ENCODE measurements at regions not wholly inside any gene's neighbourhood (a gene's known extent, or its start where the extent isn't known, plus 50 kb on each side); places are given as distances from the start of the nearest gene placed in this dataset.

DNA sequence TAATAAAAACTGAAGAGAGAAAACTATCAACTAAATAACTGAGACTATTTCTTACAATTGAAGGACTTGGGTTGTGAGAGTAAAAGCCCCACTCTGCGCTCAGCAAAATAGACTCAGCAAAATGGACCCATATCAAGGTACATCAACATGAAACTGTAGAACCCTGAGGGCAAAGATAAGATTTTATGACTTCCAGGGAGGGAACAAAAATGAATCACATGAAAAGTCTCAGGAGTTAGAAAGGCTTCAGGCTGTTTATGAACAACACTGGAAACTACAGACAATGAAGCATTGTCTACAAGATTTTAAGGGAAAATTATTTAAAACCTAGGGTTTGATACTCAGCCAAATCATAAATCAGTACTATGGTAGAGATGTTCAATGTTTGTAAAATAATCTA lies 434.3 kb downstream of the PTPRC start:
- Histone ChIP-seq H3K36me3 (ENCODE audit: control insufficient read depth in 3 of 3, insufficient read depth in 2 of 3, low read depth in 1 of 3, low read length in 3 of 3) (no peaks in the 10 kb centered on the region), H3K4me3 (ENCODE audit: low read depth in 1 of 3, low read length in 3 of 3) (no peak overlapping the region), H3K27ac (ENCODE audit: low read depth in 1 of 3, low read length in 2 of 3) (no peak overlapping the region), H3K27me3 (ENCODE audit: control insufficient read depth in 3 of 3, insufficient read depth in 3 of 3, low read length in 3 of 3) (no peaks in the 10 kb centered on the region), H3K9me3 (ENCODE audit: control insufficient read depth in 2 of 2, insufficient read depth in 1 of 2, low read depth in 1 of 2, low read length in 1 of 2) (no peaks in the 10 kb centered on the region), H3K4me1 (ENCODE audit: control insufficient read depth in 3 of 3, insufficient read depth in 2 of 3, low read depth in 1 of 3, low read length in 2 of 3) (no peaks in the 10 kb centered on the region)
- 72 to 94% (median 85%) methylated on average over 1 of the region's 1 CpG for WGBS, 3 donors
- FAIRE-seq (no peak), DNase-seq (no peak)

DNA sequence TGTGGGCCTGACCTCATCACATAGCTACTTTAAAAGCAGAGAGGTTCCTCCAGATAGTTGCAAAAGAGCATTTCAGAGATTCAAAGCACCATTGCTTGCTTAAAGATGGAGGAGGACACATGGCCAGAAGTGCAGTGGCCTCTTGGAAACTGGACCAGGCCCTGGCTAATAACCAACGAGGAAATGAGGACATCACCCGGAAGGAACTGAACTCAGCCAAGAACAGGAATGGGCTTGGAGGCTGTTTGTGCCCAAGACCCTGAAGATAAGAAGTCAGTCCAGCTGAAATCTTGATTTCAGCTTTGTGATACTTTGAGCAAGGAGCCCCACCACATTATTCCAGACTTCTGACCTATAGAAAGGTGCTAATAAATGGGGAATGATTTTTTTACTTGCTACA lies 437.0 kb downstream of the PTPRC start:
- Histone ChIP-seq H3K4me3 (ENCODE audit: low read depth in 1 of 3, low read length in 3 of 3) (no peak overlapping the region), H3K4me1 (ENCODE audit: control insufficient read depth in 3 of 3, insufficient read depth in 2 of 3, low read depth in 1 of 3, low read length in 2 of 3) (no peaks in the 10 kb centered on the region), H3K9me3 (ENCODE audit: control insufficient read depth in 2 of 2, insufficient read depth in 1 of 2, low read depth in 1 of 2, low read length in 1 of 2) (no peaks in the 10 kb centered on the region), H3K36me3 (ENCODE audit: control insufficient read depth in 3 of 3, insufficient read depth in 2 of 3, low read depth in 1 of 3, low read length in 3 of 3) (no peaks in the 10 kb centered on the region), H3K27me3 (ENCODE audit: control insufficient read depth in 3 of 3, insufficient read depth in 3 of 3, low read length in 3 of 3) (no peaks in the 10 kb centered on the region), H3K27ac (ENCODE audit: low read depth in 1 of 3, low read length in 2 of 3) (no peak overlapping the region)
- DNase-seq (no peak), FAIRE-seq (no peak)
- 71 to 75% (median 72%) methylated on average over 2 of the region's 2 CpGs for WGBS, 3 donors

DNA sequence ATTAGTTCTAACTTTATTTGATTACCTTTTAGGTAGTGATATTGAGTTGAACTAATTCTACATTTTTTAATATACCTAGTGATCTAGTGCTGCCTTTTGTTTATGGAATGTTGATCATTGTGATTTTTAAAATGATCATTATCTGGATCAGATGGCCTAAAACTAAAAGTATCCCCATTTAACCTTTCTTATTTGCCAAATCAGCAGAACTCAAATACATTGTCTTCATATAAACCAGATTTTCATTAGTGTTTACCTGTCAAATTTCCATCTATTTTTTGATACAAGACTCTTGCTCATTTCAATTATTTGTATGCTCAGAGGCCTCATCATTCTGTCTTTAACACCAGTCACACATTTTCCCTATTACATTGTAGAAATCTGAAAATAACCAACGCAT lies 441.2 kb downstream of the PTPRC start:
- Histone ChIP-seq H3K36me3 (ENCODE audit: control insufficient read depth in 3 of 3, insufficient read depth in 2 of 3, low read depth in 1 of 3, low read length in 3 of 3) (no peaks in the 10 kb centered on the region), H3K4me1 (ENCODE audit: control insufficient read depth in 3 of 3, insufficient read depth in 2 of 3, low read depth in 1 of 3, low read length in 2 of 3) (no peaks in the 10 kb centered on the region), H3K27me3 (ENCODE audit: control insufficient read depth in 3 of 3, insufficient read depth in 3 of 3, low read length in 3 of 3) (no peaks in the 10 kb centered on the region), H3K9me3 (ENCODE audit: control insufficient read depth in 2 of 2, insufficient read depth in 1 of 2, low read depth in 1 of 2, low read length in 1 of 2) (no peaks in the 10 kb centered on the region), H3K4me3 (ENCODE audit: low read depth in 1 of 3, low read length in 3 of 3) (no peak overlapping the region), H3K27ac (ENCODE audit: low read depth in 1 of 3, low read length in 2 of 3) (no peak overlapping the region)
- 86 to 94% (median 91%) methylated on average over 1 of the region's 1 CpG for WGBS, 3 donors
- no peak for DNase-seq
- FAIRE-seq = peak; percentile 41

DNA sequence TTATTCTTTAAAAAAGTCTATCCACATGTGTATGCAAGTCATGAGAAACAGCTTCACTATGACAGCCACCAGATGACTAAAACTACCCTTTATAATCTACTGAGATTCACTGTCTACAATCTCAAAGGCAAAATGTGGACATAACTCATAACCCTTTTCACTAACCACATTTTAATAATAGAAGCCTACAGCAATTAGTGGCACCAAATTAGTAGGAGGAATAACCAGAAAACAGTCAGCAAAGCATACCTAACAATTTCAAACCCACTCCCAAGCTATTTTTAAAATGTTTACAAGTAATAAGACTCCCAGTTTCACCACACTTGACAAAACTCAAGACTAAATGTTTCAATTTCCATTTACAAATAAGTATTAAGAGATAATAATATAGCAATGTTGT lies 442.9 kb downstream of the PTPRC start:
- FAIRE-seq = no peak
- Histone ChIP-seq H3K36me3 (ENCODE audit: control insufficient read depth in 3 of 3, insufficient read depth in 2 of 3, low read depth in 1 of 3, low read length in 3 of 3) (no peaks in the 10 kb centered on the region), H3K4me3 (ENCODE audit: low read depth in 1 of 3, low read length in 3 of 3) (no peak overlapping the region), H3K9me3 (ENCODE audit: control insufficient read depth in 2 of 2, insufficient read depth in 1 of 2, low read depth in 1 of 2, low read length in 1 of 2) (no peaks in the 10 kb centered on the region), H3K27me3 (ENCODE audit: control insufficient read depth in 3 of 3, insufficient read depth in 3 of 3, low read length in 3 of 3) (no peaks in the 10 kb centered on the region), H3K4me1 (ENCODE audit: control insufficient read depth in 3 of 3, insufficient read depth in 2 of 3, low read depth in 1 of 3, low read length in 2 of 3) (no peaks in the 10 kb centered on the region), H3K27ac (ENCODE audit: low read depth in 1 of 3, low read length in 2 of 3) (no peak overlapping the region)
- no peak for DNase-seq

DNA sequence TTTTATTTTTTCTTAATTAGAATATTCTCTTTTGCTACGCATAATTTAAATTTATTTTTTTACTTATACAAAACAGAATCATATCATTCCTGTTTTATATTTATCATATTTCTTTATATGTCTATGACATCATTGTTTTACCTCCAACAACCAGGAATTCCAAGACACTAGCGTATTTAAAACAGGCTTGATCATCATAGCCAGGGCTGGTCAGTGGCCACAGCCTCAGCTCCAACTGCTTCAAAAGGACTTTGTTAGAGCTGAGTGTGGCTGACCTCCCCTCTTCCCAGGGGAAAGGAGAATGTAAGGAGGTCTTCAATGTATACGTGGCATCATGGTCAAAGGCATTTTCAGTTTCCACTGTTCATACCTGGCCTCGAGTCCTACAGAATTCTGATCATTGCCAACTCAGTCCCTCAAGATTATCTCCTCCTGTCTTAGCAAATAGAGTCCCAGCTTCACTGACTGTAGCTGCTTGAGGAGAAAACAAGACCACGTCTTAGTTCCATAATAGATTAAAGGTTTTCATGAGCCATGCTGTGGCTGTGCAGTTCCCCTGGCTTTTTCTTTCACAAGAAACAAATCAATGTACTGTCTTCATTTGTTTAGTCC lies 444.0 kb downstream of the PTPRC start:
- 77 to 87% (median 84%) methylated on average over 5 of the region's 5 CpGs for WGBS, 3 donors
- FAIRE-seq (no peak), DNase-seq (no peak)

DNA sequence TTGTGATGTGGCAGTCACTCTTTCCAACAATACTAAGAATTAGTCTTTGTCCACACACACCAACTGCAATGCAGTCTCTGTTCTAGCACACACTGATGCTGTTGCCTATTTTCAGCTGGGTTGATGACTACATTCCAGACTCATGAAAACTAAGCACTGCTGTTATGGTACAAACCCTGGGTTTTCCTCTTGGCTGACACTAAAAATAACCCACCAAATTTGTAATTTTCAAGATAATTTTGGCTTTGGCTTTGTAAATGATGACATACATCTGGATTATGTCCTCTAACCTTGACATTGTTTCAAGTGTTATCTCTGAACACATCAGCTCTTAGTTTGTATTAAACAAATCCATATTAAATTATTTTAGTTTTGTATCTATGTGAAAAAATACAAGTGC lies 444.8 kb downstream of the PTPRC start:
- Histone ChIP-seq H3K27ac (ENCODE audit: low read depth in 1 of 3, low read length in 2 of 3) (no peak overlapping the region), H3K27me3 (ENCODE audit: control insufficient read depth in 3 of 3, insufficient read depth in 3 of 3, low read length in 3 of 3) (no peaks in the 10 kb centered on the region), H3K36me3 (ENCODE audit: control insufficient read depth in 3 of 3, insufficient read depth in 2 of 3, low read depth in 1 of 3, low read length in 3 of 3) (no peaks in the 10 kb centered on the region), H3K9me3 (ENCODE audit: control insufficient read depth in 2 of 2, insufficient read depth in 1 of 2, low read depth in 1 of 2, low read length in 1 of 2) (no peaks in the 10 kb centered on the region), H3K4me1 (ENCODE audit: control insufficient read depth in 3 of 3, insufficient read depth in 2 of 3, low read depth in 1 of 3, low read length in 2 of 3) (no peaks in the 10 kb centered on the region), H3K4me3 (ENCODE audit: low read depth in 1 of 3, low read length in 3 of 3) (no peak overlapping the region)
- FAIRE-seq (no peak), DNase-seq (no peak)

More for the DNA sequence above, 444.0 kb downstream of the PTPRC start:
- H3K4me1 ChIP-seq (ENCODE audit: control insufficient read depth in 3 of 3, insufficient read depth in 2 of 3, low read depth in 1 of 3, low read length in 2 of 3) = no peaks in the 10 kb centered on the region
- no peaks in the 10 kb centered on the region for H3K9me3 ChIP-seq (ENCODE audit: control insufficient read depth in 2 of 2, insufficient read depth in 1 of 2, low read depth in 1 of 2, low read length in 1 of 2)
- no peaks in the 10 kb centered on the region for H3K36me3 ChIP-seq (ENCODE audit: control insufficient read depth in 3 of 3, insufficient read depth in 2 of 3, low read depth in 1 of 3, low read length in 3 of 3)
- H3K4me3 ChIP-seq (ENCODE audit: low read depth in 1 of 3, low read length in 3 of 3) = no peak overlapping the region
- H3K27ac ChIP-seq (ENCODE audit: low read depth in 1 of 3, low read length in 2 of 3) = no peak overlapping the region
- H3K27me3 ChIP-seq (ENCODE audit: control insufficient read depth in 3 of 3, insufficient read depth in 3 of 3, low read length in 3 of 3) = no peaks in the 10 kb centered on the region

DNA sequence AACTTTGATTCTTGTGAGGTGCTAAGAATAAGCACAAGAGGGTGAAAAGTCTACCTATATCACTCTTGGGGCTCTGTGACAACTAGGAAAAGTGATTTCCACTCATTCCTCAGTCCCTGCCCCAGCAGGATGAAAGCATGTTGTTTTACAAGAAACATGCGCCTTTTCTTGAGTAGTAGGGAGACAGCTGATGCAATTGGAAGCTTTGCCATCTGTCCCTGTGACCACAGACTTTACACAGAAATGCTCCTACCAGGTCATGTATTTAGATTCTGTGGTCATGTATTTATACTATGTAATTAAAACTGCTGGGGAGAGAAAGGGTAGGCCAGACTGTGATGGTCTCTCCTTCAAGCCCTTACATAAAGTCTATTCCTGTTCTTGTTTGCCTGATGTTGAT lies 445.5 kb downstream of the PTPRC start:
- Histone ChIP-seq H3K27me3 (ENCODE audit: control insufficient read depth in 3 of 3, insufficient read depth in 3 of 3, low read length in 3 of 3) (no peaks in the 10 kb centered on the region), H3K27ac (ENCODE audit: low read depth in 1 of 3, low read length in 2 of 3) (no peak overlapping the region), H3K9me3 (ENCODE audit: control insufficient read depth in 2 of 2, insufficient read depth in 1 of 2, low read depth in 1 of 2, low read length in 1 of 2) (no peaks in the 10 kb centered on the region), H3K4me3 (ENCODE audit: low read depth in 1 of 3, low read length in 3 of 3) (no peak overlapping the region), H3K36me3 (ENCODE audit: control insufficient read depth in 3 of 3, insufficient read depth in 2 of 3, low read depth in 1 of 3, low read length in 3 of 3) (no peaks in the 10 kb centered on the region), H3K4me1 (ENCODE audit: control insufficient read depth in 3 of 3, insufficient read depth in 2 of 3, low read depth in 1 of 3, low read length in 2 of 3) (no peaks in the 10 kb centered on the region)
- FAIRE-seq (no peak), DNase-seq (peak in 1 of 2 donors; percentile 3)
- WGBS, 3 donors = 68 to 81% (median 78%) methylated on average over 1 of the region's 1 CpG

DNA sequence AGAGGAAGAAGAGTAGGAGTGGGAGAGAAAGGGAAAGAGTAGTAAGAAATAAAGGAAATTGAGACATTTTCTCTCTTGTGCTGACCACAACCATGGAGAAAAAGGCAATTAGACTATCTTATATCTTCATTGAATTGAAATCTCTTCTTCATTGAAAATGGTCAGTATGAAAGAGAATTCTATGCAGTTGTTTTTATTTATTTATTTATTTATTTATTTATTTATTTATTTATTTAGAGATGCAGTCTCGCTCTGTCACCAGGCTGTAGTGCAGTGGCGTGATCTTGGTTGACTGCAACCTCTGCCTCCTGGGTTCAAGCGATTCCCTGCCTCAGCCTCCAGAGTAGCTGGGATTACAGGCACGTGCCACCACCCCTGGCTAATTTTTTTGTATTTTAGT lies 447.1 kb downstream of the PTPRC start:
- no peak for DNase-seq
- no peak overlapping the region for H3K4me3 ChIP-seq (ENCODE audit: low read depth in 1 of 3, low read length in 3 of 3)
- H3K4me1 ChIP-seq (ENCODE audit: control insufficient read depth in 3 of 3, insufficient read depth in 2 of 3, low read depth in 1 of 3, low read length in 2 of 3) = no peaks in the 10 kb centered on the region
- H3K9me3 ChIP-seq (ENCODE audit: control insufficient read depth in 2 of 2, insufficient read depth in 1 of 2, low read depth in 1 of 2, low read length in 1 of 2) = no peaks in the 10 kb centered on the region
- no peak for FAIRE-seq
- no peaks in the 10 kb centered on the region for H3K27me3 ChIP-seq (ENCODE audit: control insufficient read depth in 3 of 3, insufficient read depth in 3 of 3, low read length in 3 of 3)
- no peaks in the 10 kb centered on the region for H3K36me3 ChIP-seq (ENCODE audit: control insufficient read depth in 3 of 3, insufficient read depth in 2 of 3, low read depth in 1 of 3, low read length in 3 of 3)
- no peak overlapping the region for H3K27ac ChIP-seq (ENCODE audit: low read depth in 1 of 3, low read length in 2 of 3)
- WGBS, 3 donors = 83 to 96% (median 90%) methylated on average over 4 of the region's 4 CpGs

DNA sequence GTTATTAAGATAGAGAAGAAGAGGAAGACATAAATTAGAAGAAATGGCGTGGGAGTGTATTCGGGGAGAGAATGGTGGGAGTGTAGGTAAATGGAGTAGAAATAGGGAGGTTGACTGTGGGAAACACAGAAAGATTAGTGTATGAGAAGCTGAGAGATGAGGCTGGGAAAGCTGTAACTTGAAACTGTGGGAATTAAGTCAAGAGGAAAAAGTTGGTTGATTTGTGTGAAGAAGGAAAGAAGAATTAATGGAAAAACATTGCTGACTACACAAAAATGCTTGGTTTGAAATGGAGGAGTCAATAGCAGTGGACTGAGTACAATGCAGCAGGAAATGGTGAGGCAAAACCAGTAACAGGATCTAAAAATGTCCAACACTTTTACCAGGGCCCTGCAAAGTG lies 448.3 kb downstream of the PTPRC start:
- no peak overlapping the region for H3K4me3 ChIP-seq (ENCODE audit: low read depth in 1 of 3, low read length in 3 of 3)
- WGBS, 3 donors = 94 to 97% (median 95%) methylated on average over 2 of the region's 2 CpGs
- no peaks in the 10 kb centered on the region for H3K9me3 ChIP-seq (ENCODE audit: control insufficient read depth in 2 of 2, insufficient read depth in 1 of 2, low read depth in 1 of 2, low read length in 1 of 2)
- H3K27ac ChIP-seq (ENCODE audit: low read depth in 1 of 3, low read length in 2 of 3) = no peak overlapping the region
- no peaks in the 10 kb centered on the region for H3K4me1 ChIP-seq (ENCODE audit: control insufficient read depth in 3 of 3, insufficient read depth in 2 of 3, low read depth in 1 of 3, low read length in 2 of 3)
- no peaks in the 10 kb centered on the region for H3K36me3 ChIP-seq (ENCODE audit: control insufficient read depth in 3 of 3, insufficient read depth in 2 of 3, low read depth in 1 of 3, low read length in 3 of 3)
- FAIRE-seq = no peak
- H3K27me3 ChIP-seq (ENCODE audit: control insufficient read depth in 3 of 3, insufficient read depth in 3 of 3, low read length in 3 of 3) = no peaks in the 10 kb centered on the region
- DNase-seq = no peak
